MM.1S (cell line): ENCODE measurements at regions not wholly inside any gene's neighbourhood (a gene's known extent, or its start where the extent isn't known, plus 50 kb on each side); places are given as distances from the start of the nearest gene placed in this dataset.

Source experiments
- EZH2 ChIP-seq: fragments of 300-600 bp; sonication (generic); optimal IDR thresholded peaks from 2 replicates; pipeline ENCODE3; 2017; ENCODE audit warnings: low read depth, mild to moderate bottlenecking, antibody characterized with exemption, low read length, mixed read lengths
- TF ChIP-seq, protein P1 (sequence below): fragments of 300-600 bp; sonication (generic); IDR thresholded peaks from 2 replicates; pipeline ENCODE4 v1.5.1; 2016; ENCODE audit warnings: antibody characterized with exemption, low read length, mixed read lengths

DNA sequence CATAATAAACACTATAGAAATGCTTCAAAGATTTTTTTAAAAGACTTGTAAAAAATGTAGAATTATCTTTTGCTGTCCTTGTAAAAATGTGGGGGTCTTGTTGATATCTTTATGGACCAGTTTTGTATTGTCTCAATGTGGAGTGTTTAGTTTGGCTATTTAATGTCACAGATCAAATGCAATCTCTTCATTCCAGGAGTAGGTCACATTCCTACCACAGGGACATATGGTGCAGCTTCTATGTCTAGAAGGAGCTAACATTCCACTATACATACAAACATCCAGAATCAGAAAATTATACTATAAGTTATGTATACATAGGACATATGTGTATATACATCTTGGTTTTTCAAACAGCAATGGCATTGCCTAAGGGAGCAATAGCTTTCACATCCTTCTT, 345.7 kb downstream of the BMP4 start:
- TF ChIP-seq, protein P1, sequence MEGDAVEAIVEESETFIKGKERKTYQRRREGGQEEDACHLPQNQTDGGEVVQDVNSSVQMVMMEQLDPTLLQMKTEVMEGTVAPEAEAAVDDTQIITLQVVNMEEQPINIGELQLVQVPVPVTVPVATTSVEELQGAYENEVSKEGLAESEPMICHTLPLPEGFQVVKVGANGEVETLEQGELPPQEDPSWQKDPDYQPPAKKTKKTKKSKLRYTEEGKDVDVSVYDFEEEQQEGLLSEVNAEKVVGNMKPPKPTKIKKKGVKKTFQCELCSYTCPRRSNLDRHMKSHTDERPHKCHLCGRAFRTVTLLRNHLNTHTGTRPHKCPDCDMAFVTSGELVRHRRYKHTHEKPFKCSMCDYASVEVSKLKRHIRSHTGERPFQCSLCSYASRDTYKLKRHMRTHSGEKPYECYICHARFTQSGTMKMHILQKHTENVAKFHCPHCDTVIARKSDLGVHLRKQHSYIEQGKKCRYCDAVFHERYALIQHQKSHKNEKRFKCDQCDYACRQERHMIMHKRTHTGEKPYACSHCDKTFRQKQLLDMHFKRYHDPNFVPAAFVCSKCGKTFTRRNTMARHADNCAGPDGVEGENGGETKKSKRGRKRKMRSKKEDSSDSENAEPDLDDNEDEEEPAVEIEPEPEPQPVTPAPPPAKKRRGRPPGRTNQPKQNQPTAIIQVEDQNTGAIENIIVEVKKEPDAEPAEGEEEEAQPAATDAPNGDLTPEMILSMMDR, result no peak
- no peak for TF ChIP-seq EZH2
